HEK293 (cell line): ENCODE measurements at regions not wholly inside any gene's neighbourhood (a gene's known extent, or its start where the extent isn't known, plus 50 kb on each side); places are given as distances from the start of the nearest gene placed in this dataset.

ENCODE experiments used
- YY1 ChIP-seq: fragments of 450-650 bp; formaldehyde crosslinking; IDR thresholded peaks from 2 replicates; pipeline ENCODE4 v1.5.1; 2018; ENCODE audit warnings: missing biosample characterization, missing genetic modification characterization
- ZNF10 ChIP-seq: fragments of 450-650 bp; formaldehyde crosslinking; IDR thresholded peaks from 2 replicates; pipeline ENCODE4 v1.5.1; 2017; ENCODE audit warnings: missing biosample characterization, missing genetic modification characterization
- TF ChIP-seq, protein P1 (sequence below): fragments of 450-650 bp; formaldehyde crosslinking; IDR thresholded peaks from 2 replicates; pipeline ENCODE4 v1.5.1; 2016; ENCODE audit warnings: missing biosample characterization, missing genetic modification characterization
- TF ChIP-seq, protein P2 (sequence below): fragments of 450-650 bp; formaldehyde crosslinking; IDR thresholded peaks from 2 replicates; pipeline ENCODE4 v1.5.1; 2016; ENCODE audit warnings: missing biosample characterization, missing genetic modification characterization
- TF ChIP-seq, protein P3 (sequence below): fragments of 450-650 bp; formaldehyde crosslinking; IDR thresholded peaks from 2 replicates; pipeline ENCODE4 v1.5.1; 2016; ENCODE audit warnings: missing biosample characterization, missing genetic modification characterization

DNA sequence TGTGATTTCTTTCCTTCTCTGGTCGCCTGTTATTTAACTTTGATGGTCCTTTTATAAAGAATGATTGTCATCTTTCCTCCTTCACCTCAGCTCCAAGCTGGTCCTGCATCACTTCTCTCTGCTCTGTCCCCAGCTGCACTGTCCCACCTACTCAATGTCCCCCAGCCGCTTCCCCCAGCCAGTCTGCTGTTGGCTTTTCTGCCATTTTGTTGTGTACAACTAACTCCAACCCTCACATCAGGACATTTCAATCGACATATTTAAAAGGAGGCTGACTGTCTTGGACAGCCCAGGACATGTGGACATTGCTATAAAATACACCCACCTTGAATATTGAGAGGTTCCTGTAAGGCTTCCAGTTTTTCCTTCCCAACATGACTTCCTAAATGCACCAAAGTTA lies 193.8 kb upstream of the RGMA start:
- TF ChIP-seq, protein P1, sequence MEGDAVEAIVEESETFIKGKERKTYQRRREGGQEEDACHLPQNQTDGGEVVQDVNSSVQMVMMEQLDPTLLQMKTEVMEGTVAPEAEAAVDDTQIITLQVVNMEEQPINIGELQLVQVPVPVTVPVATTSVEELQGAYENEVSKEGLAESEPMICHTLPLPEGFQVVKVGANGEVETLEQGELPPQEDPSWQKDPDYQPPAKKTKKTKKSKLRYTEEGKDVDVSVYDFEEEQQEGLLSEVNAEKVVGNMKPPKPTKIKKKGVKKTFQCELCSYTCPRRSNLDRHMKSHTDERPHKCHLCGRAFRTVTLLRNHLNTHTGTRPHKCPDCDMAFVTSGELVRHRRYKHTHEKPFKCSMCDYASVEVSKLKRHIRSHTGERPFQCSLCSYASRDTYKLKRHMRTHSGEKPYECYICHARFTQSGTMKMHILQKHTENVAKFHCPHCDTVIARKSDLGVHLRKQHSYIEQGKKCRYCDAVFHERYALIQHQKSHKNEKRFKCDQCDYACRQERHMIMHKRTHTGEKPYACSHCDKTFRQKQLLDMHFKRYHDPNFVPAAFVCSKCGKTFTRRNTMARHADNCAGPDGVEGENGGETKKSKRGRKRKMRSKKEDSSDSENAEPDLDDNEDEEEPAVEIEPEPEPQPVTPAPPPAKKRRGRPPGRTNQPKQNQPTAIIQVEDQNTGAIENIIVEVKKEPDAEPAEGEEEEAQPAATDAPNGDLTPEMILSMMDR (tag by site-specific recombination) = no peak
- TF ChIP-seq ZNF10 = no peak
- TF ChIP-seq YY1 (tag by site-specific recombination) = no peak
- TF ChIP-seq, protein P2, sequence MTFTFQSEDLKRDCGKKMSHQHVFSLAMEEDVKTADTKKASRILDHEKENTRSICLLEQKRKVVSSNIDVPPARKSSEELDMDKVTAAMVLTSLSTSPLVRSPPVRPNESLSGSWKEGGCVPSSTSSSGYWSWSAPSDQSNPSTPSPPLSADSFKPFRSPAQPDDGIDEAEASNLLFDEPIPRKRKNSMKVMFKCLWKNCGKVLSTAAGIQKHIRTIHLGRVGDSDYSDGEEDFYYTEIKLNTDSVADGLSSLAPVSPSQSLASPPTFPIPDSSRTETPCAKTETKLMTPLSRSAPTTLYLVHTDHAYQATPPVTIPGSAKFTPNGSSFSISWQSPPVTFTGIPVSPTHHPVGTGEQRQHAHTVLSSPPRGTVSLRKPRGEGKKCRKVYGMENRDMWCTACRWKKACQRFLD (tag by site-specific recombination) = no peak
- TF ChIP-seq, protein P3, sequence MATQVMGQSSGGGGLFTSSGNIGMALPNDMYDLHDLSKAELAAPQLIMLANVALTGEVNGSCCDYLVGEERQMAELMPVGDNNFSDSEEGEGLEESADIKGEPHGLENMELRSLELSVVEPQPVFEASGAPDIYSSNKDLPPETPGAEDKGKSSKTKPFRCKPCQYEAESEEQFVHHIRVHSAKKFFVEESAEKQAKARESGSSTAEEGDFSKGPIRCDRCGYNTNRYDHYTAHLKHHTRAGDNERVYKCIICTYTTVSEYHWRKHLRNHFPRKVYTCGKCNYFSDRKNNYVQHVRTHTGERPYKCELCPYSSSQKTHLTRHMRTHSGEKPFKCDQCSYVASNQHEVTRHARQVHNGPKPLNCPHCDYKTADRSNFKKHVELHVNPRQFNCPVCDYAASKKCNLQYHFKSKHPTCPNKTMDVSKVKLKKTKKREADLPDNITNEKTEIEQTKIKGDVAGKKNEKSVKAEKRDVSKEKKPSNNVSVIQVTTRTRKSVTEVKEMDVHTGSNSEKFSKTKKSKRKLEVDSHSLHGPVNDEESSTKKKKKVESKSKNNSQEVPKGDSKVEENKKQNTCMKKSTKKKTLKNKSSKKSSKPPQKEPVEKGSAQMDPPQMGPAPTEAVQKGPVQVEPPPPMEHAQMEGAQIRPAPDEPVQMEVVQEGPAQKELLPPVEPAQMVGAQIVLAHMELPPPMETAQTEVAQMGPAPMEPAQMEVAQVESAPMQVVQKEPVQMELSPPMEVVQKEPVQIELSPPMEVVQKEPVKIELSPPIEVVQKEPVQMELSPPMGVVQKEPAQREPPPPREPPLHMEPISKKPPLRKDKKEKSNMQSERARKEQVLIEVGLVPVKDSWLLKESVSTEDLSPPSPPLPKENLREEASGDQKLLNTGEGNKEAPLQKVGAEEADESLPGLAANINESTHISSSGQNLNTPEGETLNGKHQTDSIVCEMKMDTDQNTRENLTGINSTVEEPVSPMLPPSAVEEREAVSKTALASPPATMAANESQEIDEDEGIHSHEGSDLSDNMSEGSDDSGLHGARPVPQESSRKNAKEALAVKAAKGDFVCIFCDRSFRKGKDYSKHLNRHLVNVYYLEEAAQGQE = no peak
